Erythroblast (primary cell): ENCODE measurements at regions not wholly inside any gene's neighbourhood (a gene's known extent, or its start where the extent isn't known, plus 50 kb on each side); places are given as distances from the start of the nearest gene placed in this dataset.

Experiments used
- GATA1 ChIP-seq: IDR thresholded peaks from 2 replicates; pipeline ENCODE4 v1.6.1; 2011; ENCODE audit warnings: low read depth, mild to moderate bottlenecking, control low read depth, low read length, moderate library complexity
- POLR2A ChIP-seq: IDR thresholded peaks from 2 replicates; pipeline ENCODE4 v1.6.1; 2011; ENCODE audit warnings: mild to moderate bottlenecking, low read length

DNA sequence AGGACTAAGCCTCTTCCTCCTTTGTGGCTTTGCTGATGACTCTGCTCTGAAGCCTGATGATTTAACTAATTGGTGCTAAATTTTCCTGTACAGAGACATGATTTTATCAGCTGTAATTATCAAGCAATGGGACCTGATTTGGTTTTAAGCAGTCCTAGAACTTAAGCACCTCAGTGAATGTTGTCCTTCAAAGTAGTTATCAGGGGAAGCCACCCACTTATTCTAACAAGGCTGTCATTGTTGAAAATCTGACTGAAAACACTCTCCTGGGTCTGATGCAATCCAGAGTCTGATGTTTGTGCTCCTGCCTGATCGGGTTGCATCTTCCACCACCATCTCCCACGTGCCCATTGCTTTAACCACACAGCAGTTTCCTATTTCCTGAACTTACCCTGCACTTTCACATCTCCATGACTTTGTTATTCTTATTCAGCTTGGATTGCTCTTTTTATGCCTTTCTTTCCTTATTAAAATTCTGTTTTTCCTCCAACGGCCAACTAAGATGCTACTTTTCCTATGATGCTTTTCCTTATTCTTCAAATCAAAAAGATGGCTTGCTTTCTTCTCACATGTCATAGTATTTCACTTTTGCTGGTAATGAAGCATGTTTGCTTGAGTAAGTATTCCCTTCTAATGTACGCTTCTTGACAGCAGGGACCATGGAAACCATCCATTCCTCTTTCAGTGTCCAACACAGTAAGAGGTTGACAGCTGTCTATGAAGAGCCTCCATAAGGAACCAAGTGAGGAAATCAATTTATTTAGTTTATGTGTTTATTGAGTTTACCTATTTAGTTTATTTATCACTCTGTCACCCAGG, 55.0 kb downstream of the S1PR1 start:
- no peak for TF ChIP-seq POLR2A
- TF ChIP-seq GATA1: no peak
